ENCODE measurements at regions not wholly inside any gene's neighbourhood (a gene's known extent, or its start where the extent isn't known, plus 50 kb on each side); places are given as distances from the start of the nearest gene placed in this dataset.

DNA sequence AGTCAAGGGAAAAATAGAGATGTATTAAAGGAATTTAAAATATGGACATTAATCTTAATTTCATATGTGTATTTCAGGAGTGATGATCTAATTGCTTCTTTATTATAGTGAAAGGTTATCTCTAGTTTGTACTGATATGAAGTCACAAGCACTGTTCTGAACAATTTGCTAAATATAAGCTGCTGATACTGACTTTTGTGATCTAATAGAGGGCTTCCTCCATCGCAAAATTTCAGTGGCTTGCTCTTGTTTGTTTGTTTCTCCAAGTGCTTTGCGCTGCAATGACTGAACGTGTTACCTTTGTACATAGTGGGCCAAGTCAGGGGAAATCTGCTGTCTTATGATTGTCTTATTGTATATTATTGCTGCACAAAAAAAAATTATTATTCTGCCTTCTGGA, 307.0 kb downstream of the KCNJ2 start:
- H3K4me3 ChIP-seq (ENCODE audit: low read length), result no peak overlapping the region
- TF ChIP-seq, protein P1, sequence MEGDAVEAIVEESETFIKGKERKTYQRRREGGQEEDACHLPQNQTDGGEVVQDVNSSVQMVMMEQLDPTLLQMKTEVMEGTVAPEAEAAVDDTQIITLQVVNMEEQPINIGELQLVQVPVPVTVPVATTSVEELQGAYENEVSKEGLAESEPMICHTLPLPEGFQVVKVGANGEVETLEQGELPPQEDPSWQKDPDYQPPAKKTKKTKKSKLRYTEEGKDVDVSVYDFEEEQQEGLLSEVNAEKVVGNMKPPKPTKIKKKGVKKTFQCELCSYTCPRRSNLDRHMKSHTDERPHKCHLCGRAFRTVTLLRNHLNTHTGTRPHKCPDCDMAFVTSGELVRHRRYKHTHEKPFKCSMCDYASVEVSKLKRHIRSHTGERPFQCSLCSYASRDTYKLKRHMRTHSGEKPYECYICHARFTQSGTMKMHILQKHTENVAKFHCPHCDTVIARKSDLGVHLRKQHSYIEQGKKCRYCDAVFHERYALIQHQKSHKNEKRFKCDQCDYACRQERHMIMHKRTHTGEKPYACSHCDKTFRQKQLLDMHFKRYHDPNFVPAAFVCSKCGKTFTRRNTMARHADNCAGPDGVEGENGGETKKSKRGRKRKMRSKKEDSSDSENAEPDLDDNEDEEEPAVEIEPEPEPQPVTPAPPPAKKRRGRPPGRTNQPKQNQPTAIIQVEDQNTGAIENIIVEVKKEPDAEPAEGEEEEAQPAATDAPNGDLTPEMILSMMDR (IDR thresholded peaks at IDR 0.05; ENCODE audit: insufficient read depth, low read depth, low read length, missing control alignments), result no peak
- DNase-seq (ENCODE audit: low read depth), result no peak

DNA sequence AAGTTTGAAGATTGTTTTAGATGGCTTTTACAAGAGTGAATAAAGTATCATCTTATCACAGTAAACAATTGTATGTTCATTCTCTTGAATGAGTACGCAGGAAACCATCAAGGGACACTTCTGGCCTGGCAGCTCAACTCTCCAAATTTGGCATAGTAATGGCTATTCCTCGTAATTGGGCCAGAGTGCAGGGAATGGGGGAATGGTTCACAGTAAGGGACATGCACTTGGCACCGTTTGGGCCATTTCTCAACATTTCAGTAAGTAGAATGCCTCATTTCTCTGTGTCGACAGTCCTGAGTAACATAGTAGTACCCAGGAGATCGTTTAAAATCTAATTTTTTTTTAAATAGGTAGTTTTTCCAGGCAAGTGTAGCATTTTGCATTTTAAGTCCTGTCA, 309.6 kb downstream of the KCNJ2 start:
- DNase-seq (ENCODE audit: low read depth), result no peak
- H3K4me3 ChIP-seq (ENCODE audit: low read length), result no peak overlapping the region
- TF ChIP-seq, protein P1 (IDR thresholded peaks at IDR 0.05; ENCODE audit: insufficient read depth, low read depth, low read length, missing control alignments), result no peak

DNA sequence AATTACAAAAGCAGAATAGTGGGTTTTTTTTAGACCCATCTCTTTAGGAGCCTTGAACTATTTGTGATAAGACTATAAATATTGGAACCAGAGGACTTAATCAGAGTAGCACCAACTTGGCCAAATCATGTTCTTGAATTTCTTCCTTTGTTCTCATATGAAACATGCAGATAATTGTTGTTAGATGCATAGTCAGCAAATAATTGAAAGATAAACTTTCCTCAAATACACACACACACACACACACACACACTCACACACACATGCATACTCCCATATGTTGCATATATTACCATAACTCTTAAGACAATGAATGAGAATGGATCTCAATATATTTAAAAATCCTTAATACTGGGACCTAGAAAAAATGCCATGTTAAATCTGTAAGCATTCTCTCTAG, 310.4 kb downstream of the KCNJ2 start:
- H3K4me3 ChIP-seq (ENCODE audit: low read length), result no peak overlapping the region
- TF ChIP-seq, protein P1 (IDR thresholded peaks at IDR 0.05; ENCODE audit: insufficient read depth, low read depth, low read length, missing control alignments), result no peak
- DNase-seq (ENCODE audit: low read depth), result no peak

DNA sequence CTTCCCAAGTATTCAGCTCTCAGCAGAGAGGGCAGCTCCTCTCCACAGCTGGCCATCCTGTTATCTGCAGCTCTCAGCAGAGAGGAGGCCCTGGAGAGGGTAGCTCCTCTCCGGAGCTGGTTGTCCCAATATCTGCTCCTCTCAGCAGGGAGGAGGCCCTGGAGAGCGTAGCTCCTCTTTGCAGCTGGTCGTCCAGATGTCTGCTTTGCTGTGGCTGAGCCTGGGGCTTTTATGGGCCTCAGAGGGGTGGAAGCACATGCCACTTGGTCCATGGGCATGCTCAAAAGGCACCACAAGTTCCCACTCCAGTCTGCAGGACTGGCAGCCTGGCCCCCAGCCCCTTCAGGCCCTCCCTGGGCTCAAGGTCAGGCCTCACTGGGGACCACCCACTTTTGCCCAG, 314.3 kb downstream of the KCNJ2 start:
- no peak overlapping the region for H3K4me3 ChIP-seq (ENCODE audit: low read length)
- TF ChIP-seq, protein P1 (IDR thresholded peaks at IDR 0.05; ENCODE audit: insufficient read depth, low read depth, low read length, missing control alignments), result no peak
- no peak for DNase-seq (ENCODE audit: low read depth)

DNA sequence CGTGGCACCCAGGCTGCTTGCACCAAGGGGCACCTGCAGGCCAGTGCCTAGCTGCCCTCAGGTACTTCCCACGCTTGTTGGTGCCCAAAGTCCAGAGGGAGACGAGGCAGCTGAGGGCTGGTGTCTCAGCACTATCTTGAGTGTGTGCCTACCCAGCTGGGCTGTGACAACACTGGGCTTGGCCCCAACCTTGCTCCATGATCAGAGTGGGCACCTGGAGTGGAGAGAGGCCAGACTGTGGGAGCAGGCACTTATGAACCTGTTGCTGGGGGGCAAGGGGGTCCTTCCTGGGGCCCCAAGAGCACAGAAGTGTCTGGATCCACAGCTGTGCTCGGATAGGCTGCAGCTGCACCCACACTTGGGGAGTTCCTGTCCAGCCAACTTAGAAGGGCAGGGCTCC, 314.7 kb downstream of the KCNJ2 start:
- DNase-seq (ENCODE audit: low read depth), result no peak
- no peak overlapping the region for H3K4me3 ChIP-seq (ENCODE audit: low read length)
- TF ChIP-seq, protein P1 (IDR thresholded peaks at IDR 0.05; ENCODE audit: insufficient read depth, low read depth, low read length, missing control alignments), result no peak

DNA sequence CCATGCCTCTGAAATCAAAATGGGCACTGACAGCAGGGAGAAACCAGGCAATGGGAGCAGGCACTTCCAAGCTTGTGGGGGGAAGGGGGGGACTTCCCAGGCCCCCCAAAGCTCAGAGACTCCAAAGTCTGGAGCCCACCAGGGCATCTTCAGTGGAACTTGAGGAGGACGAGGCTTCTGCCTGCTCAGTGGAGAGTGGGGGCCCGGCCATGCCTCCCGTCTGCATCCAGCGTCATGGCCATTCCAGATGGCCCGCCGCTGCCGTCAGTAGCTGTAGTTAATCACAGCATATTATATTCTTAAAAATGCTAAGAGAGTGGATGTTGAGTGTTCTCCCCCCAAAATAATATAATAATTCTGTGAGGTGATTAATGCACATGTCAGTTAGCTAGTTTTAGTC, 315.2 kb downstream of the KCNJ2 start:
- TF ChIP-seq, protein P1 (IDR thresholded peaks at IDR 0.05; ENCODE audit: insufficient read depth, low read depth, low read length, missing control alignments), result no peak
- no peak for DNase-seq (ENCODE audit: low read depth)
- H3K4me3 ChIP-seq (ENCODE audit: low read length), result no peak overlapping the region

DNA sequence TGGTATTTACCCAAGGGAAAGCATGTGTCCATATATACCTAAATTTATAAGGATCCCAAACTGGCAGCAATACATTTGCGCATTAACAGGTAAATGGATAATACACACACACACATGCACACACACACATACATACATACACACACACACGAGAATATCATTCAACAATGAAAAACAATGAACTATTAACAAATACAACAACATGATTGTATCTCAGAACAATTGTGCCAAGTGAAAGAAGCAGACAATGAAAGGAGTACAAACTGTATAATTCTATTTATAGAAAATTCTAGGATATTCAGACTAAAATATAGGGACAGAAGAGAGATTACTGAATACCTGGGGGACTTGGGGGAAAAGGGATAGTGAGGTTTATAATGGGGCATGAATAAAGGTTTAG, 323.0 kb downstream of the KCNJ2 start:
- TF ChIP-seq, protein P1 (IDR thresholded peaks at IDR 0.05; ENCODE audit: insufficient read depth, low read depth, low read length, missing control alignments), result no peak
- DNase-seq (ENCODE audit: low read depth), result no peak
- H3K4me3 ChIP-seq (ENCODE audit: low read length), result no peak overlapping the region
